IMR-90 (cell line): ENCODE measurements at regions not wholly inside any gene's neighbourhood (a gene's known extent, or its start where the extent isn't known, plus 50 kb on each side); places are given as distances from the start of the nearest gene placed in this dataset.

ENCODE experiments used
- ATAC-seq: fragments of 200-7000 bp; cut with Tn5 transposase; 2 replicates; pipeline ENCODE4 v1.9.1; 2020; ENCODE audit warnings: low read depth, mild to moderate bottlenecking, moderate library complexity
- BruUV-seq: library from RNA; stranded (reverse); fragments of 400-500 nt; replicated peaks from 2 replicates; lab custom pipeline; 2021; lab: Mats Ljungman, UMichigan
- CTCF ChIA-PET: fragments of 300-600 bp; formaldehyde crosslinking; extraction: SDS; loops from one replicate; lab custom pipeline; 2021; ENCODE audit warnings: antibody characterized with exemption; lab: Yijun Ruan, JAX
- POLR2A ChIA-PET: fragments of 300-600 bp; sonication (Branson Sonifier 250); formaldehyde crosslinking; loops from one replicate; lab custom pipeline; 2022; ENCODE audit warnings: antibody characterized with exemption; ENCODE audit not compliant: unreplicated experiment; lab: Charles Lee
- DNase-seq: peaks from one replicate; pipeline ENCODE4 v3.0.0; 2013
- H2AFZ ChIP-seq: replicated peaks from 2 replicates; pipeline ENCODE3; 2013; ENCODE audit warnings: low read length, mild to moderate bottlenecking; ENCODE audit not compliant: poor library complexity
- H2AK5ac ChIP-seq: 2 replicates; pipeline ENCODE4 v1.6.1; 2013; ENCODE audit warnings: low read depth, low read length, inconsistent platforms
- H2AK9ac ChIP-seq: replicated peaks from 2 replicates; pipeline ENCODE3; 2013; ENCODE audit warnings: mild to moderate bottlenecking, low read depth, low read length, moderate library complexity; ENCODE audit not compliant: poor library complexity
- H2BK120ac ChIP-seq: 2 replicates; pipeline ENCODE4 v1.6.1; 2013; ENCODE audit warnings: low read depth, low read length, inconsistent platforms
- H2BK15ac ChIP-seq: 3 replicates; pipeline ENCODE4 v1.6.1; 2013; ENCODE audit warnings: low read depth, low read length, inconsistent platforms
- H2BK20ac ChIP-seq: 2 replicates; pipeline ENCODE4 v1.6.1; 2013; ENCODE audit warnings: low read depth, mild to moderate bottlenecking, inconsistent platforms, low read length, moderate library complexity
- H2BK5ac ChIP-seq: 2 replicates; pipeline ENCODE4 v1.6.1; 2013; ENCODE audit warnings: mild to moderate bottlenecking, low read depth, low read length, inconsistent platforms; ENCODE audit not compliant: poor library complexity, severe bottlenecking
- H3K14ac ChIP-seq: replicated peaks from 2 replicates; pipeline ENCODE4 v1.6.1; 2013; ENCODE audit warnings: low read depth, low read length, inconsistent platforms
- H3K18ac ChIP-seq: 2 replicates; pipeline ENCODE4 v1.6.1; 2013; ENCODE audit warnings: low read depth, low read length, control low read depth
- H3K23ac ChIP-seq: 2 replicates; pipeline ENCODE4 v1.6.1; 2013; ENCODE audit warnings: low read depth, low read length, inconsistent platforms
- H3K27ac ChIP-seq: 2 replicates; pipeline ENCODE4 v1.5.1; 2013; ENCODE audit warnings: mild to moderate bottlenecking, control low read depth, low read length; ENCODE audit not compliant: insufficient read depth
- H3K27me3 ChIP-seq: 2 replicates; pipeline ENCODE4 v1.6.1; 2013; ENCODE audit warnings: low read length; ENCODE audit not compliant: control insufficient read depth, insufficient read depth
- H3K36me3 ChIP-seq: 2 replicates; pipeline ENCODE4 v1.6.1; 2013; ENCODE audit warnings: low read length, mixed read lengths; ENCODE audit not compliant: control insufficient read depth, insufficient read depth
- H3K4ac ChIP-seq: 2 replicates; pipeline ENCODE4 v1.6.1; 2013; ENCODE audit warnings: low read depth, low read length, inconsistent platforms
- H3K4me1 ChIP-seq: 2 replicates; pipeline ENCODE4 v1.6.1; 2013; ENCODE audit warnings: low read length, mixed read lengths; ENCODE audit not compliant: control insufficient read depth, insufficient read depth
- H3K4me2 ChIP-seq: 2 replicates; pipeline ENCODE4 v1.6.1; 2013; ENCODE audit warnings: low read depth, mild to moderate bottlenecking, control low read depth, low read length, moderate library complexity
- H3K4me3 ChIP-seq: 2 replicates; pipeline ENCODE4 v1.5.1; 2013; ENCODE audit warnings: low read depth, mild to moderate bottlenecking, control low read depth, low read length, moderate library complexity; ENCODE audit not compliant: insufficient read depth
- H3K56ac ChIP-seq: 2 replicates; pipeline ENCODE4 v1.6.1; 2013; ENCODE audit warnings: low read length, inconsistent platforms; ENCODE audit not compliant: insufficient read depth; ENCODE audit errors: extremely low read depth
- H3K79me1 ChIP-seq, 2 experiments: 2 replicates each; pipeline ENCODE4 v1.6.1; 2013; ENCODE audit warnings: low read length in 2 of 2, inconsistent platforms in 1 of 2, low read depth in 1 of 2
- H3K9ac ChIP-seq: 2 replicates; pipeline ENCODE4 v1.6.1; 2013; ENCODE audit warnings: low read depth, low read length, control low read depth
- H3K9me1 ChIP-seq: 2 replicates; pipeline ENCODE4 v1.6.1; 2013; ENCODE audit warnings: low read length, inconsistent platforms; ENCODE audit not compliant: insufficient read depth
- H3K9me3 ChIP-seq: 2 replicates; pipeline ENCODE4 v1.6.1; 2013; ENCODE audit warnings: low read length; ENCODE audit not compliant: control insufficient read depth, insufficient read depth
- H4K20me1 ChIP-seq: 2 replicates; pipeline ENCODE4 v1.6.1; 2013; ENCODE audit warnings: low read length, inconsistent platforms; ENCODE audit not compliant: insufficient read depth
- H4K5ac ChIP-seq: 2 replicates; pipeline ENCODE4 v1.6.1; 2013; ENCODE audit warnings: mild to moderate bottlenecking, low read depth, low read length, control low read depth
- H4K8ac ChIP-seq, 2 experiments: 2 replicates each; pipeline ENCODE4 v1.6.1; 2013; ENCODE audit warnings: low read depth in 2 of 2, low read length in 2 of 2, control low read depth in 1 of 2, inconsistent platforms in 1 of 2
- H4K91ac ChIP-seq: 2 replicates; pipeline ENCODE4 v1.6.1; 2013; ENCODE audit warnings: low read depth, low read length, inconsistent platforms; ENCODE audit not compliant: insufficient read depth
- BHLHE40 ChIP-seq: fragments of 150-350 bp; IDR thresholded peaks from 2 replicates; pipeline ENCODE4 v1.6.1; 2016; ENCODE audit warnings: mild to moderate bottlenecking, low read depth, low read length
- CEBPB ChIP-seq: IDR thresholded peaks from 2 replicates; pipeline ENCODE4 v1.6.1; 2012; ENCODE audit warnings: low read depth, low read length, improper control_type of control experiment
- CHD1 ChIP-seq: IDR thresholded peaks from 2 replicates; pipeline ENCODE4 v1.6.1; 2012; ENCODE audit warnings: low read depth, low read length, improper control_type of control experiment
- FOS ChIP-seq: fragments of 150-350 bp; IDR thresholded peaks from 2 replicates; pipeline ENCODE4 v1.6.1; 2016; ENCODE audit warnings: low read depth, low read length
- MAFK ChIP-seq: IDR thresholded peaks from 2 replicates; pipeline ENCODE4 v1.6.1; 2012; ENCODE audit warnings: low read depth, low read length, improper control_type of control experiment
- MAZ ChIP-seq: IDR thresholded peaks from 2 replicates; pipeline ENCODE4 v1.6.1; 2012; ENCODE audit warnings: low read depth, mild to moderate bottlenecking, low read length, improper control_type of control experiment, moderate library complexity, borderline replicate concordance
- MXI1 ChIP-seq: IDR thresholded peaks from 2 replicates; pipeline ENCODE4 v1.6.1; 2012; ENCODE audit warnings: low read depth, mild to moderate bottlenecking, low read length, moderate library complexity, borderline replicate concordance
- NFE2L2 ChIP-seq: fragments of 150-350 bp; IDR thresholded peaks from 2 replicates; pipeline ENCODE4 v1.6.1; 2016; ENCODE audit warnings: low read depth, mild to moderate bottlenecking, low read length
- POLR2A ChIP-seq: IDR thresholded peaks from 2 replicates; pipeline ENCODE4 v1.6.1; 2012; ENCODE audit warnings: mild to moderate bottlenecking, low read depth, low read length
- RAD21 ChIP-seq: IDR thresholded peaks from 2 replicates; pipeline ENCODE4 v1.6.1; 2012; ENCODE audit warnings: low read length, improper control_type of control experiment
- RCOR1 ChIP-seq: IDR thresholded peaks from 2 replicates; pipeline ENCODE4 v1.6.1; 2012; ENCODE audit warnings: mild to moderate bottlenecking, low read length, improper control_type of control experiment; ENCODE audit not compliant: insufficient replicate concordance
- RFX5 ChIP-seq: IDR thresholded peaks from 2 replicates; pipeline ENCODE4 v1.8.0; 2012; ENCODE audit warnings: low read depth, mild to moderate bottlenecking, low read length, moderate library complexity
- SMC3 ChIP-seq: fragments of 150-350 bp; IDR thresholded peaks from 2 replicates; pipeline ENCODE4 v1.6.1; 2016; ENCODE audit warnings: low read depth, mild to moderate bottlenecking, antibody characterized with exemption, low read length, moderate library complexity
- WGBS, 2 experiments: methylation state at CpG; one replicate each; pipeline versions ENCODE4 v1.1.5 to v1.1.7; 2013; ENCODE audit warnings: missing lambda C conversion rate in 2 of 2; ENCODE audit not compliant: insufficient read length in 1 of 2; ENCODE audit errors: extremely low coverage in 2 of 2; 5-methylcytosine and 5-hydroxymethylcytosine counted together
- dilution Hi-C: fragments of 300-500 bp; cut with HindIII; formaldehyde crosslinking; loops from one replicate; pipeline ENCODE4 v1.14.3; 2018; ENCODE audit warnings: low sequenced_read_pairs; ENCODE audit not compliant: unreplicated experiment
- in situ Hi-C: fragments of 300-500 bp; cut with MboI; formaldehyde crosslinking; loops from 3 replicates; pipeline ENCODE4 v1.14.3; 2019; ENCODE audit warnings: low sequenced_read_pairs, inconsistent platforms, mixed read lengths
- intact Hi-C: fragments of 100-400 bp; cut with micrococcal nuclease; formaldehyde crosslinking; loops from 2 replicates; pipeline ENCODE4 v1.10.0; 2022
- TF ChIP-seq, protein P1 (sequence below): conservative IDR thresholded peaks from 2 replicates; pipeline ENCODE4 v1.5.1; 2012; ENCODE audit warnings: mild to moderate bottlenecking, low read depth, low read length, improper control_type of control experiment
- TF ChIP-seq, protein P2 (sequence below): fragments of 150-350 bp; IDR thresholded peaks from 2 replicates; pipeline ENCODE4 v1.6.1; 2017; ENCODE audit warnings: mild to moderate bottlenecking, antibody characterized with exemption, low read length, low read depth
- TF ChIP-seq, protein P3 (sequence below): fragments of 150-350 bp; IDR thresholded peaks from 2 replicates; pipeline ENCODE4 v1.6.1; 2016; ENCODE audit warnings: low read depth, mild to moderate bottlenecking, low read length, moderate library complexity, borderline replicate concordance

DNA sequence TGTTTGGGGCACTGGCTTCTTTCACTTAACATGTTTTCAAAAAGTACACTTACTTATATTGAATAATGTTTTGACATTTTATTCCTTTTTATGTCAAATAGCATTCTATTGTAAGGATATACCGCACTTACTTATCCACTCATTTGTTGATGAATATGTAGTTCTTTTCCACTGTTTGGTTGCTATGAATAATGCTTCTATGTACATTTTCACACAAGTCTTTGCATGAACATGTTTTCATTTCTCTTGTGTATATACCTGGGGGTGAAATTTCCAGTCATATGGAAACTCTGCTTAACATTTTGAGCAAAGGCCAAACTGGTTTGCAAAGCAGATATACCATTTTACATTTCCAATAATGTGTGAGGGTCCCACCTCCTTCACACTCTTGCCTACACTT lies 202.3 kb upstream of the GGTLC1 start:
- Histone ChIP-seq H2BK120ac (no peak overlapping the region), H3K9me1 (no peaks in the 10 kb centered on the region), H3K27me3 (no peaks in the 10 kb centered on the region), H3K4me1 (no peaks in the 10 kb centered on the region), H4K8ac (no peak overlapping the region), H3K4me3 (no peak overlapping the region), H2BK5ac (no peak overlapping the region), H3K4ac (no peak overlapping the region), H4K20me1 (no peaks in the 10 kb centered on the region), H3K56ac (no peak overlapping the region), H3K36me3 (no peaks in the 10 kb centered on the region), H3K79me1 (no peaks in the 10 kb centered on the region), H3K23ac (no peak overlapping the region), H3K14ac (no peak overlapping the region), H2BK15ac (no peak overlapping the region), H2BK20ac (no peak overlapping the region), H2AK9ac (no peak overlapping the region), H4K91ac (no peak overlapping the region), H3K18ac (no peak overlapping the region), H3K9me3 (no peaks in the 10 kb centered on the region), H2AFZ (no peak overlapping the region), H3K27ac (no peak overlapping the region), H2AK5ac (no peak overlapping the region), H3K4me2 (no peak overlapping the region), H4K5ac (no peak overlapping the region), H3K9ac (no peak overlapping the region)
- in situ Hi-C loops (no loop called here), intact Hi-C loops (no loop called here), dilution Hi-C loops (no loop called here)
- no peak for ATAC-seq
- no CpG with 5 or more reads among the region's 1 CpG for WGBS, 2 experiments
- CTCF ChIA-PET: no interaction called here
- POLR2A ChIA-PET: no interaction called here
- TF ChIP-seq CHD1: no peak
- TF ChIP-seq FOS: no peak
- no peak for TF ChIP-seq RCOR1
- no peak for TF ChIP-seq CEBPB
- TF ChIP-seq RAD21: no peak
- no peak for TF ChIP-seq MAZ
- TF ChIP-seq POLR2A: no peak
- TF ChIP-seq, protein P1, sequence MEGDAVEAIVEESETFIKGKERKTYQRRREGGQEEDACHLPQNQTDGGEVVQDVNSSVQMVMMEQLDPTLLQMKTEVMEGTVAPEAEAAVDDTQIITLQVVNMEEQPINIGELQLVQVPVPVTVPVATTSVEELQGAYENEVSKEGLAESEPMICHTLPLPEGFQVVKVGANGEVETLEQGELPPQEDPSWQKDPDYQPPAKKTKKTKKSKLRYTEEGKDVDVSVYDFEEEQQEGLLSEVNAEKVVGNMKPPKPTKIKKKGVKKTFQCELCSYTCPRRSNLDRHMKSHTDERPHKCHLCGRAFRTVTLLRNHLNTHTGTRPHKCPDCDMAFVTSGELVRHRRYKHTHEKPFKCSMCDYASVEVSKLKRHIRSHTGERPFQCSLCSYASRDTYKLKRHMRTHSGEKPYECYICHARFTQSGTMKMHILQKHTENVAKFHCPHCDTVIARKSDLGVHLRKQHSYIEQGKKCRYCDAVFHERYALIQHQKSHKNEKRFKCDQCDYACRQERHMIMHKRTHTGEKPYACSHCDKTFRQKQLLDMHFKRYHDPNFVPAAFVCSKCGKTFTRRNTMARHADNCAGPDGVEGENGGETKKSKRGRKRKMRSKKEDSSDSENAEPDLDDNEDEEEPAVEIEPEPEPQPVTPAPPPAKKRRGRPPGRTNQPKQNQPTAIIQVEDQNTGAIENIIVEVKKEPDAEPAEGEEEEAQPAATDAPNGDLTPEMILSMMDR: no peak
- TF ChIP-seq, protein P2, sequence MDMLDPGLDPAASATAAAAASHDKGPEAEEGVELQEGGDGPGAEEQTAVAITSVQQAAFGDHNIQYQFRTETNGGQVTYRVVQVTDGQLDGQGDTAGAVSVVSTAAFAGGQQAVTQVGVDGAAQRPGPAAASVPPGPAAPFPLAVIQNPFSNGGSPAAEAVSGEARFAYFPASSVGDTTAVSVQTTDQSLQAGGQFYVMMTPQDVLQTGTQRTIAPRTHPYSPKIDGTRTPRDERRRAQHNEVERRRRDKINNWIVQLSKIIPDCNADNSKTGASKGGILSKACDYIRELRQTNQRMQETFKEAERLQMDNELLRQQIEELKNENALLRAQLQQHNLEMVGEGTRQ: no peak
- TF ChIP-seq, protein P3, sequence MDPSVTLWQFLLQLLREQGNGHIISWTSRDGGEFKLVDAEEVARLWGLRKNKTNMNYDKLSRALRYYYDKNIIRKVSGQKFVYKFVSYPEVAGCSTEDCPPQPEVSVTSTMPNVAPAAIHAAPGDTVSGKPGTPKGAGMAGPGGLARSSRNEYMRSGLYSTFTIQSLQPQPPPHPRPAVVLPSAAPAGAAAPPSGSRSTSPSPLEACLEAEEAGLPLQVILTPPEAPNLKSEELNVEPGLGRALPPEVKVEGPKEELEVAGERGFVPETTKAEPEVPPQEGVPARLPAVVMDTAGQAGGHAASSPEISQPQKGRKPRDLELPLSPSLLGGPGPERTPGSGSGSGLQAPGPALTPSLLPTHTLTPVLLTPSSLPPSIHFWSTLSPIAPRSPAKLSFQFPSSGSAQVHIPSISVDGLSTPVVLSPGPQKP: no peak
- TF ChIP-seq MAFK: no peak
- TF ChIP-seq NFE2L2: no peak
- no peak for TF ChIP-seq RFX5
- TF ChIP-seq MXI1: no peak
- no peak for TF ChIP-seq SMC3
- no peak for TF ChIP-seq BHLHE40
- BruUV-seq: no TSS peak
- DNase-seq: no peak
